ENCODE measurements at regions not wholly inside any gene's neighbourhood (a gene's known extent, or its start where the extent isn't known, plus 50 kb on each side); places are given as distances from the start of the nearest gene placed in this dataset.

GRCh38 chr6:170012037-170012330 lies 260.6 kb downstream of the ERMARD start:
- TF ChIP-seq CTCF (IDR thresholded peaks at IDR 0.05; ENCODE audit: low read depth, low read length) = no peak
- H3K4me3 ChIP-seq (ENCODE audit: low read depth, low read length) = no peak overlapping the region

- no peak overlapping the region for H3K4me3 ChIP-seq (ENCODE audit: low read depth, low read length)
- TF ChIP-seq CTCF (IDR thresholded peaks at IDR 0.05; ENCODE audit: low read depth, low read length) = no peak
Observed at GRCh38 chr6:170011204-170012036, 260.0 kb downstream of the ERMARD start.

- TF ChIP-seq CTCF (IDR thresholded peaks at IDR 0.05; ENCODE audit: low read depth, low read length) = no peak
- no peak overlapping the region for H3K4me3 ChIP-seq (ENCODE audit: low read depth, low read length)
Observed at GRCh38 chr6:170010665-170011203, 259.3 kb downstream of the ERMARD start.

GRCh38 chr6:170008294-170008785 lies 256.9 kb downstream of the ERMARD start:
- no peak overlapping the region for H3K4me3 ChIP-seq (ENCODE audit: low read depth, low read length)
- TF ChIP-seq CTCF (IDR thresholded peaks at IDR 0.05; ENCODE audit: low read depth, low read length) = no peak

- TF ChIP-seq CTCF (IDR thresholded peaks at IDR 0.05; ENCODE audit: low read depth, low read length) = no peak
- H3K4me3 ChIP-seq (ENCODE audit: low read depth, low read length) = no peak overlapping the region
Observed at GRCh38 chr6:170007468-170008293, 256.3 kb downstream of the ERMARD start.

- no peak overlapping the region for H3K4me3 ChIP-seq (ENCODE audit: low read depth, low read length)
Observed at GRCh38 chr6:170006900-170007467, 255.6 kb downstream of the ERMARD start.

More at GRCh38 chr6:170006900-170007467, 255.6 kb downstream of the ERMARD start:
- TF ChIP-seq CTCF (IDR thresholded peaks at IDR 0.05; ENCODE audit: low read depth, low read length) = no peak

Data from WI38 (cell line).